GM10266 (cell line): ENCODE measurements at regions not wholly inside any gene's neighbourhood (a gene's known extent, or its start where the extent isn't known, plus 50 kb on each side); places are given as distances from the start of the nearest gene placed in this dataset.

Experiments
- DNase-seq: peaks from one replicate; pipeline ENCODE4 v3.0.0; 2012; ENCODE audit errors: extremely low spot score
- TF ChIP-seq, protein P1 (sequence below): IDR thresholded peaks from 2 replicates; pipeline ENCODE4 v1.5.1; 2012; ENCODE audit warnings: mild to moderate bottlenecking, low read depth; ENCODE audit not compliant: control insufficient read depth, insufficient read depth; ENCODE audit errors: missing control alignments

DNA sequence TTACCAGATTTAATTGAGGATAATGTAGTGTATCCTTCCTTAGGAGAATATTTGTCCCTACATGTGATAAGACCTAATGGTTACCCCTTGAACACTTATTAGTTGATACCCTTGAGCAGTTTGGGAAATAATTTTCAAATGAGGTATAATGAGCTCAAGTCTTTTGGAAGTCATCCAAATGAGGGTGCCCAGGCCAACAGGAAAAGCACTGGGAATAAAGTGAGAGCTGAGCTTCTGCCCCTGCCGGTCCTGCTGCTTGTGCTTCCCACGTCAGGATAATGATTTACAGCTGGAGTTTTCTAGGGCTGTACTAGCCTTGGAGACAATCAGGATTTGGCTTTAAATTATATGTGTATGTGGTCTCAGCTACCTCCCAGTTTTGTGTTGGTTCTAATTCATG, 178.8 kb upstream of the FRMD6 start:
- DNase-seq = no peak
- TF ChIP-seq, protein P1, sequence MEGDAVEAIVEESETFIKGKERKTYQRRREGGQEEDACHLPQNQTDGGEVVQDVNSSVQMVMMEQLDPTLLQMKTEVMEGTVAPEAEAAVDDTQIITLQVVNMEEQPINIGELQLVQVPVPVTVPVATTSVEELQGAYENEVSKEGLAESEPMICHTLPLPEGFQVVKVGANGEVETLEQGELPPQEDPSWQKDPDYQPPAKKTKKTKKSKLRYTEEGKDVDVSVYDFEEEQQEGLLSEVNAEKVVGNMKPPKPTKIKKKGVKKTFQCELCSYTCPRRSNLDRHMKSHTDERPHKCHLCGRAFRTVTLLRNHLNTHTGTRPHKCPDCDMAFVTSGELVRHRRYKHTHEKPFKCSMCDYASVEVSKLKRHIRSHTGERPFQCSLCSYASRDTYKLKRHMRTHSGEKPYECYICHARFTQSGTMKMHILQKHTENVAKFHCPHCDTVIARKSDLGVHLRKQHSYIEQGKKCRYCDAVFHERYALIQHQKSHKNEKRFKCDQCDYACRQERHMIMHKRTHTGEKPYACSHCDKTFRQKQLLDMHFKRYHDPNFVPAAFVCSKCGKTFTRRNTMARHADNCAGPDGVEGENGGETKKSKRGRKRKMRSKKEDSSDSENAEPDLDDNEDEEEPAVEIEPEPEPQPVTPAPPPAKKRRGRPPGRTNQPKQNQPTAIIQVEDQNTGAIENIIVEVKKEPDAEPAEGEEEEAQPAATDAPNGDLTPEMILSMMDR = no peak

DNA sequence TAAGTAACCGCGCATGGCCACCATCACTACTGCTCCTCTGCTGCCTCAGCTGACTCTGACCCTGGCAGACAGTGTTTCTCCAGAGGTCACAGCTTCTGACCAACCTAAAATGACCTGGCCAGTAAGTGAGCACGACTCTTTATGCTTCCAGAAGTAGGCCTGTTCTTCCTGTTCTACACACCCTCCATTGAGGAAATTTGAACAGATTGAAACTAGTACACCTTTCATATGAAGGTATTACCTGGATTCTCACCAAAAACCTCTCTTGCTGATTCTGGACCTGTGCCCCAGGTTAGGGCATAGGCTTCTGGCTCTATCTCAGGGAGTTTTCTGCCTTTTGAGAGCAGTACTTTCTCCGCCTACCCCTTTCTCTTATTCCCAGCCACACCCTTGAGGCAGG, 178.4 kb upstream of the FRMD6 start:
- TF ChIP-seq, protein P1 = no peak
- no peak for DNase-seq

DNA sequence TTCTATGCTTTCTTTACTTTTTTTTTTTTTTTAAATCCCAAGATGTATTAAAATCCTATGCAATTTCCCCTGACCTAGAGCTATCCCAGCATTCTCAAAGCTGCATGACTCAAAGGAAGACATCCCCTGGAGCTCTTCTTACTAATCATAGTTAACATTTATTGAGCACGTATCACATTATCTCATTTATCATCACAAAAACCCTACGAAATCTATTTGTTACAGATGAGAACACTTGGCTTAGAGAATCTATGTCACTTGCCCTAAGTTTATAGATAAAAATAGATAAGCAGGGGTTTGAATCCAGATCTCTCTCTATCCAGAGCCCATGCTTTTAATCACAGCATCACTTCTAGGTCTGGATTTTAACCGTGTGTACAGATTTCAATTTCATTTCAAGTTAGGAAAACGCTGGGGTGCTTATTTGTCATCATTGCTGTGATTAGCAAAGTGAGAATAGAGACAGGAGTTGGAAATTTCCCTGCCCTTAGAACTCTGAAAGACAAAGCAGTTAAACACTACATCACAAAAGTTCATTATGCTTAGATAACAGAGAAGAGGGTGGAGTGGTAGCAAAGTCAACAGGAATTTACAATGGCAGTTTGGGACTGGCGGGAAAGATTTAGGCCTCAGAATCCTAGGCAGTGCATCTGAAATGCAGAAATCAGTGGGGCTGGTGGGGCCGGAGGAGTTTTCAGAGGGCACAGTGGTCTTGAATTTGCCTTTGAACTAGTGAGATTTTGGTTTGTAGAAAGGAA, 177.7 kb upstream of the FRMD6 start:
- DNase-seq = no peak
- TF ChIP-seq, protein P1 = no peak

DNA sequence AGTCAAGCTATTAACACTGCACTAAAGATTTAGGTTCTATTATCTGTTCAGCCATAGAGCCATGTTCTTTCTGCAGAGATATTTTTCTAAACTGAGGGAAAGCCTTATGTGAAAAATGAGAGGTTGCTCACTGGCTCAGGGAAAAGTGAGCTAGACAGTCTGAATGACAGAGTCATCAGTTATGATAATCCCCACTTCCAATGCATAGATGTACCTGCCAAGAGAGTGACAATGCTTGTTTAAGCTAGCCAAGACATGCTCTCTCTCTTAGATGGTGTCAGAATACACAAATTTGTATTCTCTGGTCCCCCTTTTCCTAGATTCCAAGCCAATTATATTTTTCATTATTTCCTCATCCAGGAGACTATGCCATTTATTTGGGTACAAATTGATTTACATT, 176.9 kb upstream of the FRMD6 start:
- TF ChIP-seq, protein P1 = no peak
- DNase-seq = no peak

DNA sequence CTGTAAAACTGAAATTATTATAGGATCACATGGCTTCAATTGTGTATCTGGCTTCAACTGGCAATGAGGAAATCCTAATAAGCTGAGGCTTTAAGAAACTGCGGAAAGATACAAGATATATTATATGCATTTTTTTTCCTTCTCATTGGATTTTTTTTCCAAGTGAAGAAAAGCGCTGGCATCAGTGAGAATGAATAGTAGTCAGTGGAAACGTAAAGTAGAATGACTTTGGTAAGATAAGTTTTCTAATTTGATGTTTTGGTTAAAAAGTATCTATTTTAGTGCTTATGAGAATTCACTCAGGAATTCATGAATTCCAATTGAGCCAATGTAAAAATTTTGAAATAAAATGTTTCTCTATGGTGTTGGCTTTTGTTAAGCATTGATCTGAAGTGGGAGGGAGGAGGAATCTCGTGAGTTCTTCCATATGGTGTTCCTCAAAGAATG, 173.5 kb upstream of the FRMD6 start:
- DNase-seq = no peak
- TF ChIP-seq, protein P1 = no peak

DNA sequence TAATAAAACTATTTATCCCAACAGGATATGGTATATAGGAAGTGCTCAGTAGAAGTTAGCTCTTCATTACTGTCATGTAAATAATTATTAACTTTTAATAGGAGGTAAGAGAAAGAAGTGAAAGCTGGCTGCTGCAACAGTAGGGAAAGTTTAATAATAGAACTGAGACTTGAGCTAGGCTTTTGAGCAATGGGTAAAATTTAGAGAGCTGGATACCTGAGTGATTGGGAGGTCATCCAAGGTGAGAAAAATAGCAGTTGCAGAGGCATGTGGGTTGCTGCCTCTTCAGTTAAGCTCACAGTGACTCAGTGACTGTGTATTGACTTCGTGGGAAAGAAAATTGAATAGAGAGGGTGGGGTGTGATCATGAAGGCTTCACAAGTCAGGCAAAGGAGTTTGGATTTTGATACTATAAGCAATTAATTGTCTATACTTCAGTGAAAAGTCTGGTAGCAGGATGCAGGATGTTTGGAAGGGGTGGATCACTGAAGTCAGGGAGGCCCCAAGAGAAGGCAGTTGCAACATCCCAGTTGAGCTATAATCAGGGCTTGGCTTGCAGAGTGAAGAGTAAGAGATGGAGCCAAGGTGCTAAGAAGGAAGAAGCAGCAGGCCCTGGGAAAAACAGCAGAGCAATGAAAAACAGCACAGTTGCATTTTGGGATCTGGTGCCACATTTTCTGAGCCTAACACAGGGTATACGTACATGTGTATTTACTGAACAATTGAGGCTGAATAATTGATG, 172.0 kb upstream of the FRMD6 start:
- no peak for DNase-seq

More for the DNA sequence above, 172.0 kb upstream of the FRMD6 start:
- TF ChIP-seq, protein P1 = no peak
